Activated CD8-positive, alpha-beta memory T cell treated with anti-CD3 and anti-CD28 coated beads for 1 hour (primary cell): ENCODE measurements at regions not wholly inside any gene's neighbourhood (a gene's known extent, or its start where the extent isn't known, plus 50 kb on each side); places are given as distances from the start of the nearest gene placed in this dataset.

Experiments
- DNase-seq, 2 donors: peaks; one replicate each; pipeline ENCODE4 v3.0.0-alpha.2; 2020; ENCODE audit warnings: low read depth in 1 of 2; ENCODE audit errors: extremely low read depth in 1 of 2

- no peak for DNase-seq
Observed at GRCh38 chr5:128665747-128666355, 127.8 kb upstream of the FBN2 start.

DNA sequence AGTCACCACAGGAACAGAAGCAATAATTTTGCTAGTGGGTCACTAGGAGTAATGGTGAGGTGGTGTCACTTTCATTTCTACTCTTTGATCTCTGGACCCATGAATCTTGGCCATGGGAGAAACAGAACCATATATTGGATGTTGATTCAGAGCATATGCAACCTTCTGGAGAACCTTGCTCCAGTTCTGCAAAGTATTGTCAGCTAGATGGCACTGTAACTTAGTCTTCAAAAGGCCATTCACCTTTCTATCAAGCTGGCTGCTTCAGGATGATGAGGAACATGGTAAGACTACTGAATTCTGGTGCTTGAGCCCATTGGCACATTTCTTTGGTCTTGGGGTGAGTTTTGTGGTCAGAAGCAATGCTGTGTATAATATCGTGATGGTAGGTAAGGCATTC is 129.1 kb upstream of the FBN2 start:
- DNase-seq: no peak

- no peak for DNase-seq
Observed at GRCh38 chr5:128667751-128668150, 129.7 kb upstream of the FBN2 start.

- no peak for DNase-seq
Observed at GRCh38 chr5:128668921-128669320, 130.9 kb upstream of the FBN2 start.

DNA sequence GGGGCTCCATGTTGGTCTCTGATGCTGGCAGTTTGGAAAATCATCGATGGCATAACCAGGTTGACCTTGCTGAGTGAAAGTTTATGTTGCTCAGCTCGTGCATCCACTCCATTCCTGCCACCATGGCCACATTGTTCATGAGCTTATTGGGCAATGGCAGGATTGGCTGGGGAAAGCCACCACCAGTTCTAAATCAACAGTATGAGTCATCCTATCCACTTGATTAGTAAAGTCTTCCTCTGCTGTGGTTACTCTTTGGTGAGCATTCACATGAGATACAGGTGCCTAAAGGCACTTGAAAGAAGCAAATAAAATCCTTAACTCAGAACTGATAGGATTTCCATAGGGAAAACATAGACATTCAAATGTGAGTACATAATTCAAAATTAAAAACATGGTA is 131.8 kb upstream of the FBN2 start:
- no peak for DNase-seq

GRCh38 chr5:128671943-128672342 is 133.9 kb upstream of the FBN2 start:
- no peak for DNase-seq

DNA sequence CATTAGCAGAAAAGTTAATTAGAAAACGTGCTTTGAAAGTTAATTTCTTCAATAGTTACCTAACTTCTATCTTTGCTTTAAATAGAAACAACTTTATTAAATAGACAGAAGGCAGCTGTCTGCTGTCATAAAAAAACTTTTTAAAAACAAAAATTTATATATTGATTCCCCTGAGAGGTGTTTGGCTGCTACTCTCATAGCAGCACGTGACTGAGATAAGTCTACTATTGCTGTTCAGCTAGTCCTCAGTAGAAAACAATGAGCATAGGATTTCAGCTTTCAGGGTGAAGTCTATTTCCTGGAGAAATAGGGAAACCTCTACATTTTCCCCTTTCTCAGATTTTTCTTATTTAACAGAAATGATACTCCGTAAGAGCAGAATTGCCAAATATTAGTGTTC is 135.0 kb upstream of the FBN2 start:
- no peak for DNase-seq

- no peak for DNase-seq
Observed at GRCh38 chr5:128673411-128673957, 135.4 kb upstream of the FBN2 start.

DNA sequence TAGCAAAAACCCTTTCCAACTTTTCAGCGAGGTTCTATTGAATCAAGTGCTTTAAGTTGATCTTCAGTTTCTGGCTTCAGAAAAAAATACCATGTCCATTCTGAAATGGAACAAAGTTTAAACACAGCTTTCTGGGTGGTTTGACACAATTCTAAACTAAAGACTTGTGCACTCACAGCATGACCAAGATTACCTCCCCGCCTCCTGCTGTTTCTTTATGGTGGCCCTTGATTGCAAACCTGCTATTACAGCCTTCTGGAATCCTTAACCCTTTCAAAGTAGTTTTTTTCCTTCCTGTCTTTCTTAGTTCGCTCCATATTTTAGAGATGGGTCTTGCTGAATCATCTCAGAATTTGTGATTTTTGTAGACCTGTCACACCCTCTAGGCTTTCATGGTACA is 135.9 kb upstream of the FBN2 start:
- DNase-seq: no peak

- no peak for DNase-seq
Observed at GRCh38 chr5:128674837-128675446, 136.9 kb upstream of the FBN2 start.

DNA sequence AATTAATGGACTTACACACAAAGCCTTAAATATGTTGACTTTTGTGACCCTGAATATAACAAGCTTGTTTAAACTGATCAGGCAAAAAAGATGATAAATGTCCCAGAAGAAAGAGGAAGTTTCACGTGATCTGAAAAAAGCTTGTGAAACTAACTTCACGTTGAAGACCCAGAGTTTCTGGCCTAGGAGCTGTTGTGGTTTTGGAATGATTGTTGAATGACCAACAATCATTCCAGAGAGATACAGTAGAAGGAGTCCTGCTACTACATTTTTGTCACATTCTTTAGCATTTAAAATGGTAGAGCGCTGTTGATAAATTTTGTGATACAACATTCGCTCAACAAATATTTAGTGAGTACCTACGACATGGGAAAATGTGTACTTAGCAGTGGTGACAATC is 143.1 kb upstream of the FBN2 start:
- no peak for DNase-seq

- no peak for DNase-seq
Observed at GRCh38 chr5:128681764-128682592, 143.9 kb upstream of the FBN2 start.

DNA sequence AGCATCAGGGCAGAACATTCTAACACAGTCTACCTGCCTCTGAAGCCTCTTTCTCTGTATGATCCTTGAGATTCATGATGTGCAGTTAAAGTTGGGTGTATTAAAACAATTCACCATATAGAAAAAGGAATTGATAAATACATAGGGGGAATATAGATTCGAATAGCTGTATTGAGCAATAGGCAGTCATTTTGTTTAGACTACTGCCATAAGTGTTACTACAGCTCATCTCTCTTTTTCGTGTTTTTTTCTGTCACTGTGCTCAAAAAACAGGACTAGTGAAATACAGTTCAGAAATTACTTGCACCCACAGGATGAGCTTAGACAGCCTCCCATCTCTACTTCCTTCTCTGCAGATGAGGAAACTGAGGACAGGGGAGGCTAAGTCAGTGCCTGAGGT is 144.6 kb upstream of the FBN2 start:
- no peak for DNase-seq

GRCh38 chr5:128684961-128685360 is 146.9 kb upstream of the FBN2 start:
- DNase-seq: no peak

DNA sequence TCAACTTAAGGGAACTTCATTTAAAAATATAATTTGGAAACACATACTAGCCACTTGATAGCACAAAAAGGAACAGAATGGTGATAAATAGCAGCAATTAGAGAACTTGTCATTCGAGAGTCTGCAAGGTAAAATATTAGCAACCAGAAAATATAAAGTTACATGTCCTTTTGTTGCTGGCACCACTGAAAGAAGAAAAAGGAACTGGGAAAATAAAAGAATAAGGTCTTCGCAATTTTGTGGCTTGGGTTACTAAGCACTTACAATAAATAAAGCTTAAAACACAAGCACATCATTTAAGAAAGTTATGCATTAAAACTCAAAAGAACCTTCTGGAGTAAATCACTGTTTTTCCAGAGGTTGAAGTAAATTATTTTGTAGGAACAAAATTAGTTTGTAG is 149.9 kb upstream of the FBN2 start:
- no peak for DNase-seq

DNA sequence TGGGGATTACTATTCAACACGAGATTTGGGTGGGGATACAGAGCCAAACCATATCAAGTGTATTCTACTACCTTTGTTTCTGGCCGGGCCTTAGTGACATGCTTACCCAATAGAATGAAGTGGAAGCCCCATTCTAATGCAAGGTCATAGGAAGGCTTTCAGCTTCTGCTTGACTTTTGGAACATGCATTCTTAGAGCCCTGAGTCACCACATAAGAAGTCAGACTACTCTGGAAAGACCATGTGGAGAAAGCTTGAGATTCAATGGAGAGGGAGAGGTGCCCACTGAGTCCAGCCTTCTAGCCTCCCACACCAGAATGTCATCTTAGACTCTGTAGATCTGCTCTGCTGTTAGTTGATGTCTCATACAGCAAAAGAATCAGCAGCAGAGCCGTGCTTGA is 155.7 kb upstream of the FBN2 start:
- no peak for DNase-seq

DNA sequence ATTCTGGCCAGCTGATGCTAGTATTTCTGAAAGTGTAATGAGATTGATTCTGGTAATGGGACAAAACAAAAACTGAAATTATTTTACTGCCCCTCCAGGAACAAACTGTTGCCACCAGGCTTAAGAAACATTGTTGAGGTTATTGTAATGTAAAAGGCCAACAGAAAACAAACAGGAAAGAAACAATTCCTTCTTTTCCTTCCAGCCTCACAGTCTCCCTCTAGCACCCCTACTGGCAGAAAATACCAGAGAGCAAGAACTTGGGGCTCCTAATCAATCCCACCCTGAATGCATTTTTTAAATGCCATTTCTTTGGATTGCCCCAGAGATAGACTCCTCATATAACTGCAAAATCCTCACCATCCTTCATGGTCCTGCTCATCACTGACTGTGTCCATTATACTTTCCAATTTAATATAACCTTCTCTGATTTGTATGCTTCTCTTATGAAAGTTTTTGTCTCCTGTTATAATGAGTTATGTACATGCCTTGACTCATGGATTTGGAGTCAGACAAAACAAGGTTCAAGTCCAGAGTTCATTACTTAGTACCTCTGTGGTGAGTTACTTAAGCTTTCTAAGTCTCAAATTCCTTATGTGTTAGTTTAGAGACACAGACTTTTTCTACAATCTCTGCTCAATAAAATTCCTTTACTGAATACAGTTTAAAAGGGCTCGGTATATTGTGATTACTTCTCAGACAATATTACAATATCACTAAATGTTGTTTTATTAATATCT is 157.9 kb upstream of the FBN2 start:
- DNase-seq: no peak

- DNase-seq: no peak
Observed at GRCh38 chr5:128701301-128701700, 163.3 kb upstream of the FBN2 start.

DNA sequence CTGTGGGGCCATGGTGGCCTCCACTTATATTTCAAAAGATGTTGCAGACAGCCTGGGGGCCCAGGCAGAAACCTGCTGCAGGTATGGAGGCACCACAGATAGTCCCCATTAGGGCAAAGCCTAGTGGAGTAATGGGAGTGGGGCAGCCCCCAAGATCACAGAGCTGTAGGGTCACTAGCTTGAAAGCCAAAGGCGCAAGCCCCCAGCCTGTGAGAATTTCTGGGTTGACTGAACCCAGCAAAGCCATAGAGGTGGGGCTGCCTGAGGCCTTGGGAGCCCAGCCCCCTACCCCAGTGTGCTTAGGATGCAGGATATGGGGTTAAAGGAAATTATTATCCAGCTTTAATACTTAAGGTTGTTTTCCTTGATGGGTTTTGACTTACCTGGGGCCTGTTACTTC is 165.3 kb upstream of the FBN2 start:
- DNase-seq: no peak

DNA sequence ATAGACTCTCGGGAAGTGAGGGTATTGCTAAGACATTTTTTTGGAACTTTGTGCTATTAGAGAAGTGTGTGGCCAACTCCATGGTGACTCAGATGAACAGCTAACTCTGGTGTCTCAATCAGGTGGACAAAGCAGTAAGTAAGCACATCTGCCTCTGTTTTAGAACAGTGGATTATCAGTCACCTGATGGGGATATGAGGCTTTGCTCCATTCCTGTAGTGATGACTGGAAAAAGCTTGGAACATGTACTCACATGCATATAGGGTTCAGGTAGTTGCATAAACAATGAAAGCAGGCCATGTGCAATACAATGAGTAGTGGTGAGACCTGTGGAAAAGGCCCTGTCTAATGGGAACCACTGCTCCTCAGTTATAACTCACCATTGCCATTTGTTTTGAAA is 168.2 kb upstream of the FBN2 start:
- DNase-seq: no peak

DNA sequence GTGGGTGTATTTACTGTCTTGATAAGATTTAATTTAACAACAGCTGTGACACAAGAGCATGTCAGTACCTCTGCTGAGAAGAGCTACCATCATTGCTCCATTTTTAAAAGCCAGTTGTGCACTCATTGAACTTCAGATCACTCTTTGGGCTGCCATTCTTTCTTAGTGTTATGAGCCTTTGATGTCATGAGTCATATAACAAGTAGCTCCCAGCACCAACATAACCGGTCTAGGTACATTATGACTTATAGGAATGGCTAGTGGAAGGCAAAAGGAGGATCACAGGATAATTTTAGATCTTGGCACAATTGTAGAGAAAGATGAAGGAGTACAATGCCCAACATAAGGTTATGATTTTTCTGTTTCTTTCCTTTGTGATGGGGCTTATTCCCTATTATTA is 170.8 kb upstream of the FBN2 start:
- no peak for DNase-seq
